ENCODE measurements at regions not wholly inside any gene's neighbourhood (a gene's known extent, or its start where the extent isn't known, plus 50 kb on each side); places are given as distances from the start of the nearest gene placed in this dataset.

- 31 to 35% methylated on average over 2 of the region's 2 CpGs for WGBS, 2 donors
Observed at GRCh38 chr6:92132957-92133356, 1286.4 kb downstream of the EPHA7 start.

DNA sequence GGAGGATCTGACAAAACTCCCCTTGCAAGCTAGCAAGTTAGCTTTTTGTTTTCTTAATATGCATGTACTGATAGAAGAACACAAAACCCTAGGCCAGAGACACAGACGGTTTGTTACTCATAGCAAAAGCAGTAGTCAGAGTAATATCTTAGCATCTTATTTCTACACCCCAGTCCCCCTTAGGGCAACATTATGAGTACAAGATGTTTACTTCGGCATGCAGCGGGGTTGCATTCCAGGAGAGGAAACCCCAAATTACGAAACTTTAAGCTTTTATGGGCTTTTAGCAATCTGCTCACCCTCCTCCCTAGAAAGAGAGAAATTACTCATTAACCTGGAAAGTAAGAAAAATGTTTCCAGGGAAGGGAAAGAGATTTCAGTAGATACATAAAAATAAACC is 1286.9 kb downstream of the EPHA7 start:
- Histone ChIP-seq H3K36me3 (replicated peaks in 1 of 2; ENCODE audit: insufficient read depth in 1 of 2, low read depth in 2 of 2) (no peaks in the 10 kb centered on the region), H3K9me3 (no peaks in the 10 kb centered on the region), H3K4me3 (no peak overlapping the region), H3K27ac (no peak overlapping the region), H3K4me1 (no peaks in the 10 kb centered on the region), H3K27me3 (no peaks in the 10 kb centered on the region)
- TF ChIP-seq CTCF (IDR thresholded peaks at IDR 0.05) (no peak), POLR2A (IDR thresholded peaks at IDR 0.05) (no peak)
- no peak for DNase-seq
- WGBS, 2 donors = 48 to 60% methylated on average over 4 of the region's 4 CpGs
- intact Hi-C loops (cut with DNase I) = no loop called here
- ATAC-seq = no peak

More at GRCh38 chr6:92132957-92133356, 1286.4 kb downstream of the EPHA7 start:
- Histone ChIP-seq H3K9me3 (no peaks in the 10 kb centered on the region), H3K4me1 (no peaks in the 10 kb centered on the region), H3K36me3 (replicated peaks in 1 of 2; ENCODE audit: insufficient read depth in 1 of 2, low read depth in 2 of 2) (no peaks in the 10 kb centered on the region), H3K4me3 (no peak overlapping the region), H3K27ac (no peak overlapping the region), H3K27me3 (no peaks in the 10 kb centered on the region)
- TF ChIP-seq CTCF (IDR thresholded peaks at IDR 0.05) (no peak), POLR2A (IDR thresholded peaks at IDR 0.05) (no peak)
- intact Hi-C loops (cut with DNase I) = no loop called here
- DNase-seq (no peak), ATAC-seq (no peak)

- DNase-seq = no peak
- Histone ChIP-seq H3K27me3 (no peaks in the 10 kb centered on the region), H3K9me3 (no peaks in the 10 kb centered on the region), H3K27ac (no peak overlapping the region), H3K4me3 (no peak overlapping the region), H3K36me3 (replicated peaks in 1 of 2; ENCODE audit: insufficient read depth in 1 of 2, low read depth in 2 of 2) (no peaks in the 10 kb centered on the region), H3K4me1 (no peaks in the 10 kb centered on the region)
- no peak for ATAC-seq
- intact Hi-C loops (cut with DNase I) = no loop called here
- 24 to 39% methylated on average over 2 of the region's 2 CpGs for WGBS, 2 donors
- TF ChIP-seq CTCF (IDR thresholded peaks at IDR 0.05) (no peak), POLR2A (IDR thresholded peaks at IDR 0.05) (no peak)
Observed at GRCh38 chr6:92130944-92131343, 1288.4 kb downstream of the EPHA7 start.

DNA sequence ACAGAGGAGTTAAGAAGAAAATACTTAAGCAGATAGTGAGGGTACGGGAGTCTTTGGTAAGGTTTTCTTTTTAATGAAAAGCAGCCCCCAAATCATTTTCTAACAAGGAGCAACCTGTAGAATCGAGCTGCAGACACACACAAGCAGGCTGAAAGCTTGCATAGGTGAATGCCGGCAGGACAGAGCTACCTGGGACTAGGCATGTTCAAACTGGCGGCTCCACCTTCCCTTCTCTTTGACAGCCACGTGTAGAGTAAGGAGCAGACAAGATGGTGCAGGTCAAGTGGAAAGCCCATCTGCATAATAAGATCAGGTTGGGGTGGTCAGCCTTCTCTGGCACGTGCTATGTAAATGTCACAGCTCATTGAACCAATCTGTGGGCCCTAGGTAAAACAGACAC is 1292.4 kb downstream of the EPHA7 start:
- intact Hi-C loops (cut with DNase I) = no loop called here
- 66% methylated on average over 6 of the region's 6 CpGs for WGBS, 2 donors
- H3K9me3 ChIP-seq = no peaks in the 10 kb centered on the region
- TF ChIP-seq CTCF (IDR thresholded peaks at IDR 0.05) (no peak), POLR2A (IDR thresholded peaks at IDR 0.05) (no peak)
- H3K27me3 ChIP-seq = no peaks in the 10 kb centered on the region
- ATAC-seq (no peak), DNase-seq (no peak)
- H3K4me1 ChIP-seq = no peaks in the 10 kb centered on the region
- no peak overlapping the region for H3K4me3 ChIP-seq
- no peaks in the 10 kb centered on the region for H3K36me3 ChIP-seq (replicated peaks in 1 of 2; ENCODE audit: insufficient read depth in 1 of 2, low read depth in 2 of 2)
- no peak overlapping the region for H3K27ac ChIP-seq

DNA sequence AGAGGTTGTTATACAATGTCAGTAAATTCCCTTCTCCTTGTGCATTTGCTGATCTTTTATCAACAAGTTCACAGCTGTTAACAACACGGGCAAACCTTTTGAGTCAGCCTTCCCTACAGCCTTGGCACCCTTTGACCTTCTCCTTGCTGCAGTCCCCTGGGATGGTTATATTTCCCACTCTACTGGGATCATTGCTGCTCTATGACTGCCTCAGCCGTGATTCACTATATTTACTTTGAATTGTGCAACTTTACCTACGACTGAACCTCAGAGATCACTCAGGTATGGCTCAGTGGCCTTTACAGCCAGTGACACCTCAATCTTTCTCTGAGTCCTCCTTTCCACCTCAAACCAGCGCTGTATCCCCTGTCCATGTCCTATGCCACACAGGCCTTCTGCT is 1293.3 kb downstream of the EPHA7 start:
- ATAC-seq (no peak), DNase-seq (no peak)

More for the DNA sequence above, 1293.3 kb downstream of the EPHA7 start:
- Histone ChIP-seq H3K9me3 (no peaks in the 10 kb centered on the region), H3K27me3 (no peaks in the 10 kb centered on the region), H3K36me3 (replicated peaks in 1 of 2; ENCODE audit: insufficient read depth in 1 of 2, low read depth in 2 of 2) (no peaks in the 10 kb centered on the region), H3K4me3 (no peak overlapping the region), H3K4me1 (no peaks in the 10 kb centered on the region), H3K27ac (no peak overlapping the region)
- TF ChIP-seq POLR2A (IDR thresholded peaks at IDR 0.05) (no peak), CTCF (IDR thresholded peaks at IDR 0.05) (no peak)
- WGBS, 2 donors = 36 to 41% methylated on average over 4 of the region's 4 CpGs
- intact Hi-C loops (cut with DNase I) = no loop called here

All from body of pancreas (tissue), 4 donors.